H1 (cell line): ENCODE measurements at regions not wholly inside any gene's neighbourhood (a gene's known extent, or its start where the extent isn't known, plus 50 kb on each side); places are given as distances from the start of the nearest gene placed in this dataset.

Experiments
- EP300 ChIP-seq, 2 experiments: IDR thresholded peaks; 1 replicate in 1 of 2; 2 replicates in 1 of 2; pipeline ENCODE4 v1.6.1; 2011 to 2012; ENCODE audit warnings: low read depth in 2 of 2, low read length in 2 of 2, mild to moderate bottlenecking in 2 of 2, borderline replicate concordance in 1 of 2, inconsistent platforms in 1 of 2, moderate library complexity in 1 of 2
- TAF7 ChIP-seq: optimal IDR thresholded peaks from 2 replicates; pipeline ENCODE3; 2011; ENCODE audit warnings: low read depth, mild to moderate bottlenecking, inconsistent platforms, low read length, moderate library complexity, borderline replicate concordance
- TEAD4 ChIP-seq: IDR thresholded peaks from 2 replicates; pipeline ENCODE4 v1.6.1; 2012; ENCODE audit warnings: low read depth, low read length, inconsistent platforms, mixed read lengths

- TF ChIP-seq EP300 (IDR thresholded peaks at IDR 0.05; ENCODE audit: borderline replicate concordance in 1 of 2, low read depth in 2 of 2, low read length in 2 of 2) = 0 out of 3 replicates have a peak, but pooled peaks of 1 of the 2 experiments have one; percentile 4
- 0 out of 2 replicates have a peak, but pooled peaks have one; percentile 47 for TF ChIP-seq TEAD4
- TF ChIP-seq TAF7 = no peak
Measured at GRCh38 chr5:152262667-152263066, 142.4 kb downstream of the NMUR2 start (continued).
